ENCODE measurements at regions not wholly inside any gene's neighbourhood (a gene's known extent, or its start where the extent isn't known, plus 50 kb on each side); places are given as distances from the start of the nearest gene placed in this dataset.

GRCh38 chr6:144796070-144796469 is 510.9 kb downstream of the UTRN start:
- DNase-seq = no peak

GRCh38 chr6:144797881-144798589 is 512.9 kb downstream of the UTRN start:
- DNase-seq = no peak

- no peak for DNase-seq
Measured at GRCh38 chr6:144804246-144804790, 519.2 kb downstream of the UTRN start.

- DNase-seq = no peak
Measured at GRCh38 chr6:144805049-144805448, 519.9 kb downstream of the UTRN start.

DNA sequence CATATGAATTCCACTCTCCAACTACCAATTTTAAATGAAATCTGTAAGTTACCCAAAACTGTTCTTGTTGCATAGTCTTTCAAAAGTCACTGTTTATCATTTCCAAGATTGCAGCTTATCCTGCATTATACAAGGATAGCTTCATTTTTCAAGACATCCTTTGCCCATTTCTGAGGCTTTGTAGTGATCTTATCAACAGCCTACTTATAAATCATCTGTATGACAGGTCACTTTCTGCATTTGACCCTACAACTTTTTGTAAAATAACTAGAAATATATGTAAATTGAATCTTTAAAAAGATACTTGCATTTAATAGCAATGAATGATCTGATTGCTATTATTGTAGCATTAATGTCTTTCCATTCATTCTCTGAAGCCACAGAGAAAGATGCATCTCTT is 521.1 kb downstream of the UTRN start:
- no peak for DNase-seq

DNA sequence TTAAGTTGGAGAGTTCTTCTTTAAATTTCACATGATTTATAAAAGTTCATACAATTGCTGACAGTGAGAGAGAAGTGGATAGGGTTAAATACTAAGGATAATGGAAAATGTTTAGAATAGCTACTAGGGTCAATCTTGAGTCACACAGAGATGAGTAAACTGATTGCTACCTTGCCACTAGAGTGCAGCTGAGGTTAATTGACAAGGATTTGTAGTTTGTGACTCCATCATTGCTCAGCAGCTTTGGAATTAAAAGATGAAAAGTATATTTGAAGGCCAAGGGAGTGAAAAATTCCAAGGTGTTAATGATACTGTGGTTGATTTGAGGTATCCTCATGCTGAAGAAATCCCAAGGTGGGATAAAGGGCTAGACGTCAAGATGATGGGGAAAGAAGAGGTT is 524.0 kb downstream of the UTRN start:
- DNase-seq = no peak

DNA sequence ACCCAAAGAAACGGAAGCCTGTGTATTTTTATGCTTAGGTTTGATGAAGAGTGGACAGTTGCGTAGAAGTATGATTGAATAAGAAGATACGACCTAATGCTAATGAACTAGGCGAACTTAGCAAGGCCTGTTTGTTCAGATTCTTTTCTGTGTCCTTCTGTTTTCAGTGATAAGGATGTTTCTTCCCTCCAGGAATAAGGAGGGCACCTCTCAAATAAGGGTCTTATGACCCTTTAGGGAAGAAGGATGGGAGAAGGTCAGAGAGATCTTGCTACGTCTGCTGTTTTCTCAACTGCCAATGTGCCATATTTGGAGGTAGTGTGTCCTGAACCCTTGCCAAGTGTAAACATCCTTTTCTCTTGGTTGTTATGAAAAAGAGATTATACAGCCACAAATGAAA is 524.8 kb downstream of the UTRN start:
- no peak for DNase-seq

GRCh38 chr6:144811140-144811539 is 526.0 kb downstream of the UTRN start:
- DNase-seq = no peak

- DNase-seq = no peak
Measured at GRCh38 chr6:144816936-144817335, 531.8 kb downstream of the UTRN start.

DNA sequence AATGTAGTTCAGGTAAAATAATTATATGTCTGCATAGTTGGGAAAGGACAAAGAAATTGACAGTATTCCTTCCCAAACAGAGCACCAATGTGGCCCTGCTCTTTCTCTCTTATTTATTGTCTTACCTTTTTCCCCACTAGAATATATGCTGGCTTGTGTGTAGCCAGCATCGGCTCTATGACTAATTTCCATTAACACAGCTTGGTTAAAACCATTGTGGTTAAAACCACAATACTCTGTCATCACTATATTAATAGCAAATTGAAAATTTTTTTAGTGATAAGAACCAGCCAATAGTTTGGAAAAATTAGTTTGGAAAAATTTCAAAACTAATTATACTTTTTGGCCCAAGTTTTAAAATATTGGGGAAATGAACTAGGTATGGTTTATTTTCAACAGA is 535.1 kb downstream of the UTRN start:
- no peak for DNase-seq

DNA sequence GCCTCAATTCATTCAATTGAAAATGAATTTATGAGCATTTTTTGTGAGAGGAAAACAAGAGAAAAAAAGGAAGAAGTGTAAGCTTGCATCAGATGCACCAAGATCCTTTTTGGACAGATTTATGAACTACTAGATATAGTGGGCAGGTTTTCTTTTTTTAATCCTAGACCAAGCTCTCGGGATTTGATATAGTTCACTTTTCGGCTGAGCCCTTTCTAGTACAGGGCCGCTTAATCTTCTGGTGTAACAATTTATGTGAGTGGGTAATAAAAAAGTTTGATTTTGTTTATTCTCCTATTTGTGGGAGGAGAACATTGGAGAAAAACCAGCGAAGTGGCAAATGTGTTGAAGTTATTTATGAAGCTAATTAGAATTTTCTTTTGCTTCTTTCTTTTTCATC is 538.0 kb downstream of the UTRN start:
- no peak for DNase-seq

DNA sequence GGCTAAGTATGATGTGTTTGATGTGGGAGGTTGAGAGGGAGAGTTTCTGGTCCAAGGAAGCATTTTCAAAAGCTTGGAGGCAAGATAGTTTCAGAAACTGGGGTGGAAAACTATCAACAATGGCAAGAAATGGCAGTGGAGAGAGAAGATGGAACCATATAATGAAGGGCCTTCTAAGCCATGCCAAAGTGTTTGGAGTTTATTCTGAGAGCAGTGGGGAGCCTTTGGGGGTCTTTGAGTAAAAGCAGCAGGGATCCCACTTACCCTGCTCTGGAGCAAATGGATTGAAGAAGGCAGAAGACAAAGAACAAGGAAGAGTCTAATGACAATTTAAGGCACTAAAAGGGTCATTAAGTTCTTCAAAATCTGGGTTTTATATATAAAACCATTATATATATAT is 538.9 kb downstream of the UTRN start:
- DNase-seq = no peak

DNA sequence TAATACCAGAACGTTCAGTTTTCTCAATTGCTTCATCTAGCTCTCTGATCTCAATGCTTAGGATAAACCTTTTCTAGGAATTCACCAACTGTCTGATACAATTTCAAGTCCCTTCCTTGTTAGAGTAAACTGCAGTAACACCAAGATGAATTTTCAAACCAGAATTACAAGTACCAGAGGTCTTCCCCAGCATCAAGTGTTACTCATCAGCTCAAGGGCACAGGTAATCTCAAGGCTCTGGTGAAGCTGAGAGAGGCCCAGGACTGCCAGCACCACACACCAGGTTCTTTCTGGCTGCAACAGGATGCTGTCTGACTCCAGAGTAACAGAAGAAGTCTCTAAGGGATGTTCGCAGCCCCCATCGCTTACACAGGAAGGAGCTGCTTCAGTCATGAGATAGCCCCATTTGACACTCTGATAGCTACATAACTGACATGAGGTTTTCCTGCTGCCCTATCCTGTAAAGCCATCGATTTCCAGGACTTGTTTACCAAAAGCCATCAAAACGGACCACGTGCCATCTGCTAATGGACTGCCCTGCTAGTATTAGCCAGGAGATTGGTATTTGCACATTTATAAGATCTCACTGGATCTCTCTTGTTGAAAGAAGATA is 549.4 kb downstream of the UTRN start:
- no peak for DNase-seq

DNA sequence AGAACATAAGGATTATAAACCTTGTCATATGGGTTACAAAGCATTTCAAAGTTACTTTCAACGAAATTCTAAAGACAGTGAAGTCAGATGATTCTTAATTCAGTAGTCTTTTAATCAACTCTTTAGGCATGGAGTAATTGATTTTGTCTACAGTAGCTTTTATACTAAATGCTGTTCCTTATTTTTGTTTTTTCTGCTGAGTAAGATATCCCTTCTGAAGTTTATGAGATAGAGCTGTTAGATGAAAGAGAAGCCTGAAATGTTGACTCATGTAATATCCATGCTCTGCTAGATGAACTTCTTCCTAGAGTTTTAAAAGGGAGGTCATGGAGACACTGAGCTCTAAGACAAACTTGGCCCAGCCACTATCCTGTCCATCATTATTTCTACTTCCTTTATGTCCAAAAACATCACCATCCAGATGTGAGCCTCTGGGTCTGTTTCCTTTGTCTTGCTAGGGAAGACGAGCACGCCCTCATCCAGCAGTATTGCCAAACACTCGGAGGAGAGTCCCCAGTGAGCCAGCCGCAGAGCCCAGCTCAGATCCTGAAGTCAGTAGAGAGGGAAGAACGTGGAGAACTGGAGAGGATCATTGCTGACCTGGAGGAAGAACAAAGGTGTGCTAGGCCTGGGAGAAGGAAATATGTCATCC is 550.3 kb downstream of the UTRN start:
- no peak for DNase-seq

DNA sequence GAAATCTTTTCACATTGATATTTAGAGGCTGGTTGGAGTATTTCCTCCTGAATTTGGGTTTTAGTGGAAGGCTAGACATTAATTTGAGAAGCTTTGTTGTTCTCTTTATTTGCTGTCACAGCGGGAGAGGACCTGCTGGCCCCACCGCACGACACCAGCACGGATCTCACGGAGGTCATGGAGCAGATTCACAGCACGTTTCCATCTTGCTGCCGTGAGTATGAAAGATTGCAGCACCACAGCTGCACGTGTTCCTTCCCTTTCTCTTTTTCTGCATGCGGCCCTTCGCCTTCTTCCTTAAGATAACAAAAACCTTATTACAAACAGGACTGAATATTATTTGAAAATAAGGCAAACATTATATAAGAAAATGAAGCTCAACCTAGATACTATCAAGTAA is 555.5 kb downstream of the UTRN start:
- DNase-seq = no peak

- no peak for DNase-seq
Measured at GRCh38 chr6:144843701-144844100, 558.6 kb downstream of the UTRN start.

DNA sequence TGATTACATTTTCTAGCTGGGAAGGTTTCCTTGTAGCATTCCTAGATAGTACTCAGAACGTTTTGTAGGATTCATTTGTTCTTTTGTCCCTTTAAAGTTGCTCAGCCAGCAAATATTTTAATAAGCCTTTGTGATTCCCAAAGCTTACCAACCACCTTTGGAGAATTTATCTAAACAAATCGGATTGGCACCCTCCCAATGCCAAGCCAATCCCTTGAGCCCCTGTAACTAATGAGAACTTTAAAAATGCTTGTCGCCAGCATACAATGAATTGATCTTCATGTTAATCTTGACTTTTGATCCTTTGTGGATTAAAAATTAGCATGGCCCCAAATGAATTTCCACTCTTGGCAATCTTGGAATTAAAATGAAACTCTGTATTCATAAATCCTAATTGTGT is 559.5 kb downstream of the UTRN start:
- no peak for DNase-seq

DNA sequence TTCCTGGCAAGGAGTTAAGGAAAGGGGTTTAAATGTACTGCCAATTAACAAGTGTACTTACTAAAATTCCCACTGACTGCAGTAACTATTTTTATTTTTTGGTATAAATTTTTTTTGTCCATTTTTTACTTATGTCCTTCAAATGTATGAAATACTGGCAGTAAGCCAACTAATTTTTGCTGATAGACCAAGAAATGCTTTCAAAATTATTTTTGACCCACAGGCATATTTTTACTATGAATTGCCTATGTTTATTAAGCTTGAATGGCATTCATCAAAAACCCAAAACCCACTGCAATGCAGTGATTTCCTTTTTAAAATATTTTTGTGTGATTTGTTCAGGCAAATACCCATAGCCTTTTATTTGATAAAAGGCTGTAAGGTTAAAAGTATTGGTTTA is 560.1 kb downstream of the UTRN start:
- DNase-seq = no peak

DNA sequence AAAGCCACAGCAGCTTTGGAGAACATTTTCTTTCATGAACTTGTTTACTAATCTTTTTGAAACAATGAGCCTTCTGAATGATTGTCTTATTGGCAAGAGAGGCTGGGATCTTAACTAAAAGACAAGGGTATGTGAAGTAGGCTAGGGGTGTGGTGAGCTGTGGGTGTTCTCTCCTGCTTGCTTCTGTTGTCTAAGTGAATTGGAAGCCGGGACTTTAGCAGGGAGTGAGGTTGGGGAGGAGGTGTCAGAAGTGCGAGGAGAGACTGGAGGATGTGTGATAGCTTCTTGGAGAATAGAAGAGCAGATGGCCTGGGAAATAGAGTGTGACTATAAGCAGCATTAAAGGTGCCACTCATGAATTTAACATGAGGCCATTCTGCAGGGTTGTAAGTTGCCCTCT is 562.8 kb downstream of the UTRN start:
- DNase-seq = no peak

DNA sequence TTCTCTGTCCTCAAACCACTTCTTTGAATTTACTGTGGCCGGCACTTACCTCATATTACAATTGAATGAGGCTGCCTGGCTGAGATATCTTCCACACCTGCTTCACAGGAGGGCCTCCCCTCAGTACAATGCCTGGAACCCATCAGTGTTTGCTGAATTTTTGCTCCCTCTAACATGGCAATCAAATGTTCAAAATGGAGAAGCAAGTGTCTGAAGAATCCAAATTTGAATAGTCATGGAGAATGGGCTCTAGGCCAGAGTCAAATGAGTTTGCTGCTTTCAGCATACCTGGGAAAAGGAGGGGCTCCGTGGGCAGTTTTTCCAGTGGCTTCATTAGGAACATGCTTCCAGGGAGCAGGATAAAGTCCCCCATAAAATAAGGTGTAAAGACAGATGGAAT is 564.8 kb downstream of the UTRN start:
- no peak for DNase-seq

GRCh38 chr6:144853603-144854002 is 568.5 kb downstream of the UTRN start:
- no peak for DNase-seq

DNA sequence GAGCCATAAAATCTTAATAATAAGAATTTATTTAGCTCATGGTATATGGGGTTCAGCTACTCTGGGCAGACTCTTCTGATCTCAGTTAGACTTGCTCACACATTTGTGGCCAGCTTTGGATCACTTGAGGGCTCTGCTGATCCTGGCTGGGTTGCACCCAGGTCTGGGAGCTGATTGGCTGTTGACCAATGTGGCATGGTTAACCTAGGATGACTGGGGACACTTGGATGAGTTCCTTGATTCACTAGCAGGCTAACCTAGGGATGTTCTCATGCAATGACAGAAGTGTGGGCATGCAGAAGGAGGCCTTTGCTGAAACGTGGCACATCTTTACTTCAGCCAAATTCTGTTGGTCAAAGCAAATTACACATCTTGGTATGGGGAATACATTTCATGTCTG is 569.5 kb downstream of the UTRN start:
- DNase-seq = no peak

DNA sequence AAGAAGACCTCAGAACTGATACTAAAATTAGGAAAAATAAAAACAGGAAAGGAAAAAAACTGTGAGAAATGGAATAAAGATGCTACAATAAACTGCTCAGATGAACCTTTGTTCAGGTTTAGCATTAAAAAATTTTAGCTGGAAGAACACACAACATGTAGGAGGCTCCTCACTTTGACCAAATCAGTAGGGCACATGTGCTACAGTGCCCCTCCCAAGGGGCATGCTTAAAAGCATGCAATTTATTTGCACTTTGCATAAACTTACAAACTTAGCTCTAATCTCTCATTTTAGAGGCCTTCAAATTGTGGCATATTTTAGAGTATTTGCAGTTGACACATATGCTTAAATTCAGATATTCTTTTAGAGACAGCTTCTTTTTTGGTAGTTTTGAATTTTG is 570.2 kb downstream of the UTRN start:
- no peak for DNase-seq

GRCh38 chr6:144855812-144856531 is 570.8 kb downstream of the UTRN start:
- DNase-seq = no peak
